Forelimb muscle (tissue), 1 donor: ENCODE measurements at regions not wholly inside any gene's neighbourhood (a gene's known extent, or its start where the extent isn't known, plus 50 kb on each side); places are given as distances from the start of the nearest gene placed in this dataset.

Experiments
- DNase-seq: peaks from one replicate; pipeline ENCODE4 v3.0.0-alpha.2; 2013; ENCODE audit warnings: low read depth

- DNase-seq = no peak
Observed at GRCh38 chr6:105651969-105652368, 249.1 kb upstream of the PREP start.

GRCh38 chr6:105650347-105650746 lies 247.5 kb upstream of the PREP start:
- no peak for DNase-seq

- DNase-seq = no peak
Observed at GRCh38 chr6:105649192-105649591, 246.3 kb upstream of the PREP start.

GRCh38 chr6:105648276-105648675 lies 245.4 kb upstream of the PREP start:
- no peak for DNase-seq

- no peak for DNase-seq
Observed at GRCh38 chr6:105646391-105646867, 243.5 kb upstream of the PREP start.

GRCh38 chr6:105645958-105646357 lies 243.1 kb upstream of the PREP start:
- DNase-seq = no peak

GRCh38 chr6:105645156-105645555 lies 242.3 kb upstream of the PREP start:
- DNase-seq = no peak

- no peak for DNase-seq
Observed at GRCh38 chr6:105644691-105645090, 241.8 kb upstream of the PREP start.

GRCh38 chr6:105644073-105644489 lies 241.2 kb upstream of the PREP start:
- no peak for DNase-seq

GRCh38 chr6:105642708-105643107 lies 239.8 kb upstream of the PREP start:
- no peak for DNase-seq

GRCh38 chr6:105641504-105641903 lies 238.6 kb upstream of the PREP start:
- DNase-seq = no peak

GRCh38 chr6:105639124-105639523 lies 236.2 kb upstream of the PREP start:
- DNase-seq = no peak

- DNase-seq = no peak
Observed at GRCh38 chr6:105633814-105634213, 230.9 kb upstream of the PREP start.

- no peak for DNase-seq
Observed at GRCh38 chr6:105628156-105628860, 225.4 kb upstream of the PREP start.

GRCh38 chr6:105626295-105627158 lies 223.6 kb upstream of the PREP start:
- no peak for DNase-seq

- DNase-seq = no peak
Observed at GRCh38 chr6:105624021-105624420, 221.1 kb upstream of the PREP start.

GRCh38 chr6:105622226-105622625 lies 219.3 kb upstream of the PREP start:
- DNase-seq = no peak

- no peak for DNase-seq
Observed at GRCh38 chr6:105621564-105622175, 218.8 kb upstream of the PREP start.

- DNase-seq = no peak
Observed at GRCh38 chr6:105620878-105621277, 218.0 kb upstream of the PREP start.

GRCh38 chr6:105619971-105620741 lies 217.3 kb upstream of the PREP start:
- DNase-seq = no peak

- DNase-seq = no peak
Observed at GRCh38 chr6:105618247-105618646, 215.4 kb upstream of the PREP start.

GRCh38 chr6:105616521-105616920 lies 213.6 kb upstream of the PREP start:
- DNase-seq = no peak
